Uterus (tissue), 2 donors: ENCODE measurements at regions not wholly inside any gene's neighbourhood (a gene's known extent, or its start where the extent isn't known, plus 50 kb on each side); places are given as distances from the start of the nearest gene placed in this dataset.

ENCODE experiments used
- CTCF ChIP-seq, 4 experiments: fragments of 200-600 bp in 2 of 4; fragments of 450-650 bp in 2 of 4; sonication (generic) in 2 of 4; IDR thresholded peaks; one replicate each; pipeline ENCODE4 v1.5.1; 2016 to 2019; ENCODE audit warnings: antibody characterized with exemption in 4 of 4, mild to moderate bottlenecking in 2 of 4, moderate library complexity in 1 of 4
- POLR2A ChIP-seq, 2 donors: fragments of 450-650 bp; IDR thresholded peaks; one replicate each; pipeline ENCODE4 v1.6.1; 2016; ENCODE audit warnings: antibody characterized with exemption in 2 of 2, mild to moderate bottlenecking in 1 of 2, moderate library complexity in 1 of 2

GRCh38 chr2:13121096-13121495 is 404.4 kb downstream of the TRIB2 start:
- TF ChIP-seq CTCF (IDR thresholded peaks at IDR 0.05) (no peak), POLR2A (IDR thresholded peaks at IDR 0.05) (no peak)
